ENCODE measurements at regions not wholly inside any gene's neighbourhood (a gene's known extent, or its start where the extent isn't known, plus 50 kb on each side); places are given as distances from the start of the nearest gene placed in this dataset.

DNA sequence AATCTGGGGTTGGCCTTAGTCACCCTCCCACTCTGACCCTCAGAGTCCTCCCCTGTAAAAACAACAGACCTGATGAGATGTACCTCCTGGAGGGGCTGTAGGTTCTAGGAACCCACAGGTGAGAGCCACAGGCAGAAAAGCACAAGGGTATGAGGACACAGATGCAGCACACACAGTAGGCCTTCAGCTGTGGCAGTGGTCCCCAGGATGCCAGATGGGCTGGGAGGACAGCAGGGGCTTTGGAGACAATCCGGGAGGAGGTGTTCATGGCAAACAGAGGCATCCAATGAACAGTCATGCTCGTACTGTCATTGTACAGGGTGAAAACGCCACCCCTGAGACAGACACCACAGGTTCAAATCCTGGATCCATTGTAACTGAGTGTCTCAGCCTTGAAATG lies 463.1 kb downstream of the MATN1 start:
- no peak for DNase-seq

GRCh38 chr1:30259631-30260030 lies 463.8 kb downstream of the MATN1 start:
- DNase-seq, result no peak

DNA sequence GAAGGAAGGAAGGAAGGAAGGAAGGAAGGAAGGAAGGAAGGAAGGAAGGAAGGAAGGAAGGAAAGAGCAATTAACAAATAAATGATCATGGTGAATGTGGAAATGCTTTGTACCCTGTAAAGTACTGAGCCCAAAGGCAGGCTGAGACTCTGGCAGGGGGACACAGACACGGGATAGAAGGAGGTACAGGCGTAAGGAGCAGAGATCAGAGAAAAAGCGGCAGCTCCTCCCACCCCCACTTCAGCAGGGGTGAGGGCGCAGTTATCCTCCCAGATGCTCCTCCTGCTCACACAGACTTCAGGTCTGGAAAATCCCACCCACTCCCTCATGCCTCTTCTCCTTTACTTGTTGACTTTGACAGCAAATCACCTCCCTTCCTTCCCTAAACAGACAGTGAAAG lies 464.5 kb downstream of the MATN1 start:
- DNase-seq, result no peak

DNA sequence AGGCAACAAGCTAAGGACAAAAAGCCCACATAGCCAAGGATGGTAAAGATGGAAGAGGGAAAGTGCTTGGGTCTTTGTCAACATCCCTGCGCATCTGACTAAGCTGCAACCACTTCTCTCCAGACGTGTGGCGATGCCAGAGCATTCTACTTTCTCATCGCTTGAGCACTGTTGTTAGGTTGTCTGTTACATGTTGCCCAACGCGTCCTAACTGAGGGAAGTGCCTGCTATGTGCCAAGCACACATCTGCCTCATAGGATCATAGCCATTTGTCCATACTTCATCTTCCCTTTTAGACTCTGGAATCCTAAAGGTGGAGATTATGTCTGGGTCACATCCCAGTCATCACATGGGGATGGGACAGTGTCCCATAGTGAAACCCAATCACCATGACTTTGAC lies 464.9 kb downstream of the MATN1 start:
- no peak for DNase-seq

- no peak for DNase-seq
Observed at GRCh38 chr1:30257742-30258380, 465.5 kb downstream of the MATN1 start.

DNA sequence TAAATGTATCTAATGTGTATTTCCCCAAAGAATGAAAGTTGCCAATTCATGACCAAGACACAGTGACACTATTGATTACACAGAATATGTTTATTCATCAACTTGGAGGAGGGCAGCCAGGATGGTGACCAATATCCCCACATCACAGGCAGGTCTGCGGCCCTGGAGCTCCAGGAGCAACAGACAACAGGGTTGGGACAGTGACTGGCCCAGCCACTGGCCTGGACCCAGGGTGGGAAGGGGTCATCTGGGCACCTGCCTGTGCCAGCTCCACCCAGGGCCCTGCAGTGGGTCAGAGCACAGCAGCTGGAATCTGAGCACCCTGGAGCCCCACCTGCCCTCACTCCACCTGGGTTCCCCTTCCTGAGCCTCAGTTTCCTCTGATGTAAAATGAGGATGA lies 466.1 kb downstream of the MATN1 start:
- DNase-seq, result no peak

DNA sequence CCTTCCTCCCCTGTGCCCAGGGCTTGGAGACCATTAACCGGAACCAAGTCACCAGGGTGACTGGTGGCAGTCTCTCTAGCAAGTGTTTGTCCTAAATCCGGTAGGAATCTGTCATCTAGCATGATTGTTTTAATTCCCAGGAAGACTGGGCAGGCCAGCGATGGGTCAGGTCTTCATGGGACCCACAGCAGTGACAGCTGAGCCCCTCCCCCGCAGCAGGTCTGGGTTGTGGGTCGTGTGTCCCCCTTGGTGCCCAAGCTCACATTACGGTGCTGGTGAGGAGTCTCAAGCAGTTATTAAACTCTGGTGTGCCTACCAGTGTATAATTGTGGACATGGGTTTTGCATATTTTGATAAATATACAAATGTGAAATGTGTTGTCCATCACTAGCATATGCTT lies 466.5 kb downstream of the MATN1 start:
- no peak for DNase-seq

GRCh38 chr1:30255111-30255724 lies 468.2 kb downstream of the MATN1 start:
- DNase-seq, result no peak

- DNase-seq, result no peak
Observed at GRCh38 chr1:30253807-30254440, 469.5 kb downstream of the MATN1 start.

GRCh38 chr1:30253361-30253760 lies 470.0 kb downstream of the MATN1 start:
- no peak for DNase-seq

- DNase-seq, result no peak
Observed at GRCh38 chr1:30250984-30251850, 472.2 kb downstream of the MATN1 start.

GRCh38 chr1:30250338-30250983 lies 472.9 kb downstream of the MATN1 start:
- DNase-seq, result no peak

DNA sequence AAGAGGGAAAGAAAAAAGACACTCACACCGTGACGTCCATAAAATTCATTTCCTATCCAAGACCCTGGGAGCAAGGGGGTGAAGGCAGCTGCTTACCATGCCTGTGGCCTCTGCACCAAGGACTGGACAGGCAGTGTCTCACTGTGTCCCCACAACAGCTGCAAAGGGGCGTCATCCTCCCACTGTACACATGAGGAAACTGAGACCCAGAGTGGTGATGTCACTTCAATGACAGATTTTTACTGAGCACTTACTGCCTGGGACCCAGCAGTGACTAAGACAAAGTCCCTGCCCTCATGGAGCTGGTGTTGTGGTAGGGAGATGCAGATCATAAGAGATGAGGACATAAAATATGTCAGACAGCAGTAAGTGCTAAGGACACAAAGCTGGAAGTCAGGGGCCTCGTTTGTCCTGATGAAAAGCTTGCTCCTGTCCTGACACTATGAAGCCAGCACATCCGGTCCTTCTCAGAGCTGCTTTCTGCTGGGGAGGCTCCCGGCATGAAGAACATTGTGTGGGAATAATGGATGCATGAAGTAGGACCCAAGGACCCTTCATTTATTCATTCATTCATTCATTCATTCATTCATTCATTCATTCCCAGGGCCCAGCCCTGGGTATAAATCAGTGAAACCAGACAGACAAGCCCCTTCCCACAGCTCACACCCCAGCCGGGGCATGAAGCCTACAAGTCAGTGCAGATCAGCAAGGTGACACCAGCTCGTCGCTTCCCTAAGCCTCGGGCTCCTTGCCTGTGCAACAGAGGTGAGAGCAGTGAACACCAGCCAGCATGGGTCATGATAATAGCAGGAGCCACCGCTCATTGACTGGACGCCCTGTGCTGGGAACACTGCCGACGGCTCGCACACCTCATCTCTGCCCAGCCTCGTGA lies 473.7 kb downstream of the MATN1 start:
- no peak for DNase-seq

GRCh38 chr1:30248774-30249173 lies 474.6 kb downstream of the MATN1 start:
- no peak for DNase-seq

- no peak for DNase-seq
Observed at GRCh38 chr1:30248373-30248772, 475.0 kb downstream of the MATN1 start.

DNA sequence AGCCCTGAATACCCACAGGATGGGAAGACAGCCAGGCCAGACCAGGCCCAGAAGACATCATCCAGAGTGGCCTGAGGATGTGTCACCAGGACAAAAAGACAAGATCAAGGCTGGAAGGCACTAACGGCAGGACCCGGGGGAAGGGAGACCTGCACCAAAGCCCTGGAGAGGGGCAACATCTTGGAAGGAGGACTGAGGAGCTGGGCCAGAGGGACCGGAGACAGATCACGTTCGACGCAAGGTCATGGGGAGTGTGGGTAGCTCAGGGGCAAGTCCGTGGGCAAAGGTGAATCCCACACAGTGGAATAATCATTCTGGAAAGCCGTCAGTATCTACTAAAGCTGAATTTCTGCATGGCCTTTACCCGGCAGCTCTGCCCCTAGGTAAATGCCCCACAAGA lies 478.6 kb downstream of the MATN1 start:
- no peak for DNase-seq

GRCh38 chr1:30242722-30243457 lies 480.5 kb downstream of the MATN1 start:
- DNase-seq, result no peak

- DNase-seq, result no peak
Observed at GRCh38 chr1:30242168-30242567, 481.2 kb downstream of the MATN1 start.

DNA sequence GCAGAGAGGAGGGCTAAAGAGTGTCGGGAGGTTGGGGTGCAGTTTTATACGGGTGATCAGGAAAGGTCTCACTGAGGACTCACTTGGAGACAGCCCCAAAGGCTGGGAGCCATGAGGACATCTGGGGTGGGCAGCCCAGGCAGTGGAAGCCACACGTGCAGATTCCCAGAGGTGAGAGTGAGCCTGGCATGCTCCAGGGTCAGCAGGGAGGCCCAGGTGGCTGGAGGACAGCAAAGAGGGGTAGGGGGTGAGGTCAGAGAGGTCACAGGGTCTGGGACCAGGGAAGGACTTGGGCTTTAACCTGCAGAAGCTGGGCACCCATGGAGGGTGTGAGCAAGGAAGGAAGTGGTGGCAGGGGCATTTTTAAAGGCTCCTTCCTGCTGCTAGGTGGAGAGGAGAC lies 481.7 kb downstream of the MATN1 start:
- no peak for DNase-seq

DNA sequence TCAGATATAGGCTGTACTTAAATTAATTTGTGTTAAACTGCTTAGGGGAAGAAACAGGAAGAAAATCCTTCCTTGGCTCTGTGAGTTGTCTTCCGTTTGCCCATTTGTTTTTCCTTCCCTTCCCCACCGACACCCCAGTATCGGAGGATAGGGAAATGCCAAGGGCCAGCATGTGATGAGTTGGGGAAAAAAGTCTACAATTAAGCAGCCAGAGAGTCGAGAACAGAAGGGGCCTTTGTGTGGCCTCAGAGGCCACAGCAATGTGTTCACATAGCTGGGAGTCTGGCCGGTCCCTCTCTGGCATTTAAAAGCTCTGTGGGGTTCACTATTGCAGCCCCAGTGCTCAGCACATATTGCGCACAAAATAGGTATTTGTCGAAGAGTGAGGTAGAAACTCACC lies 489.3 kb downstream of the MATN1 start:
- no peak for DNase-seq

DNA sequence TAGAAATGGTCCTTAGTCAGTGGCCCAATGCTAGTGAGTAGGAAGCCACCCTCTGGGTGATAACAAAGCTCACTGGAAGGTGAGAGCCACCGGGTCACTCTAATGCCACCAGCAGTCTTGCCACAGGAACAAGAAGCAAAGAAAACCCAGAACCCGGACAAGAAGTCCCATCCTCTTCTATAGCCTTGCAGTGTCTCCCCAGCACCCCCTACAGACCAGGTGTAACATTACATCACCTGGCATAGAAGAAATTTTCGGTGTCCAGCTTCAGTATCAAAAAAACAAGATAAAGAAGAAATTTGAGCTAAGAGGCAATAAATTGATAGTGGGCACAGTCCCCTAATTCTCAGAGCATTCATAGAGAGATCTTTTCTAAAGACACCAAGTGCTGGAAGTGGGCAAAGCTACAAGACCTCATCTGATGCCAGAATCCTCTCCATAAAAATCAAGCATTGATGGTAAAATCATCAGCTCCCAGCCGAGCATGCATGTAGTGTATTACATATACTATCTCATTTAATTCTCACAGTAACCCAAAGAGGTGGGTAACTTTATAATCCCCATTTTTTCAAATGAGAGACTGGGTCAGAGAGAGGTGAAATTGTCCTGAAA lies 491.0 kb downstream of the MATN1 start:
- DNase-seq, result peak; percentile 6

Data from central memory CD4-positive, alpha-beta T cell (primary cell).